GM20000 (cell line): ENCODE measurements at regions not wholly inside any gene's neighbourhood (a gene's known extent, or its start where the extent isn't known, plus 50 kb on each side); places are given as distances from the start of the nearest gene placed in this dataset.

ENCODE experiments used
- DNase-seq: peaks from one replicate; pipeline ENCODE4 v3.0.0; 2012; ENCODE audit warnings: low spot score
- TF ChIP-seq, protein P1 (sequence below): IDR thresholded peaks from 2 replicates; pipeline ENCODE4 v1.5.1; 2012; ENCODE audit warnings: mild to moderate bottlenecking, control low read depth; ENCODE audit errors: extremely low read depth, missing control alignments

- DNase-seq: no peak
- TF ChIP-seq, protein P1, sequence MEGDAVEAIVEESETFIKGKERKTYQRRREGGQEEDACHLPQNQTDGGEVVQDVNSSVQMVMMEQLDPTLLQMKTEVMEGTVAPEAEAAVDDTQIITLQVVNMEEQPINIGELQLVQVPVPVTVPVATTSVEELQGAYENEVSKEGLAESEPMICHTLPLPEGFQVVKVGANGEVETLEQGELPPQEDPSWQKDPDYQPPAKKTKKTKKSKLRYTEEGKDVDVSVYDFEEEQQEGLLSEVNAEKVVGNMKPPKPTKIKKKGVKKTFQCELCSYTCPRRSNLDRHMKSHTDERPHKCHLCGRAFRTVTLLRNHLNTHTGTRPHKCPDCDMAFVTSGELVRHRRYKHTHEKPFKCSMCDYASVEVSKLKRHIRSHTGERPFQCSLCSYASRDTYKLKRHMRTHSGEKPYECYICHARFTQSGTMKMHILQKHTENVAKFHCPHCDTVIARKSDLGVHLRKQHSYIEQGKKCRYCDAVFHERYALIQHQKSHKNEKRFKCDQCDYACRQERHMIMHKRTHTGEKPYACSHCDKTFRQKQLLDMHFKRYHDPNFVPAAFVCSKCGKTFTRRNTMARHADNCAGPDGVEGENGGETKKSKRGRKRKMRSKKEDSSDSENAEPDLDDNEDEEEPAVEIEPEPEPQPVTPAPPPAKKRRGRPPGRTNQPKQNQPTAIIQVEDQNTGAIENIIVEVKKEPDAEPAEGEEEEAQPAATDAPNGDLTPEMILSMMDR: no peak
Observed at GRCh38 chr9:109875495-109876129, 95.6 kb downstream of the PALM2AKAP2 start.

DNA sequence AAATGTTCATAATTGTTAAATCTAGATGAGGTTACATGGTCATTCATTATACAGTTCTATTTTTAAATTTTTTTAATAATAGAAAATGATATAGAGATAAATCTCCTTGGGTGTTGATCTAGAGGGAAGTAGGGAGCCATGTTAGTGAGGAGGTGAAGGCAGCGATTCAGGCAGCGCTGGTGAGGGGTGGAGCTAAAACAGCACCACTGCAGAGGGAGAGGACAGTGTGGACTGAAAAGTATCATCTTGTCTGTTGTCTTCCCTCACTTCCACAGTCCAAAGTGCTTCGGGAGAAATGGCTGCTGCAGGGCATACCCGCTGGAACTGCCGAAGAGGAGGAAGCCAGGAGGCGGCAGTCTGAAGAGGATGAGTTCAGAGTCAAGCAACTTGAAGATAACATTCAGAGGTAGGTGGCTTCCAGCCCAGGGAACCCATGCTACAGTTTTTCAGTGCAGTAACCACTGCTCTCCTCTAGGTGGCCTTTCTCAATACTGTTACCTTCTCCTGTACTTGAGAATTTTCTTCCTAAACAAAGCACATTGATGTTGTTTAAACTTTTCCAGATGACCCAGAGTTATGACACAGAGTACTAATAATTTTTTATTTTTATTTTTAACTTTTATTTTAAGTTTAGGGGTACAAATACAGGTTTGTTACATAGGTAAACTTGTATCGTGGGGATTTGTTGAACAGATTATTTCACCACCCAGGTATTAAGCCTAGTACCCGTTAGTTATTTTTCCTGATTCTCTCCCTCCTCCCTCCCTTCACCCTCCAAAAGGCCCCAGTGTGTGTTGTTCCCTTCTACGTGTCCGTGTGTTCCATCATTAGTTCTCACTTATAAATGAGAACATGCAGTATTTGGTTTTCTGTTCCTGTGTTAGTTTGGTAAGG is 100.5 kb downstream of the PALM2AKAP2 start:
- DNase-seq: peak; percentile 49

GRCh38 chr9:109883623-109884022 is 103.6 kb downstream of the PALM2AKAP2 start:
- no peak for DNase-seq
- TF ChIP-seq, protein P1: no peak

More for the DNA sequence above, 100.5 kb downstream of the PALM2AKAP2 start:
- TF ChIP-seq, protein P1: peak; percentile 47

DNA sequence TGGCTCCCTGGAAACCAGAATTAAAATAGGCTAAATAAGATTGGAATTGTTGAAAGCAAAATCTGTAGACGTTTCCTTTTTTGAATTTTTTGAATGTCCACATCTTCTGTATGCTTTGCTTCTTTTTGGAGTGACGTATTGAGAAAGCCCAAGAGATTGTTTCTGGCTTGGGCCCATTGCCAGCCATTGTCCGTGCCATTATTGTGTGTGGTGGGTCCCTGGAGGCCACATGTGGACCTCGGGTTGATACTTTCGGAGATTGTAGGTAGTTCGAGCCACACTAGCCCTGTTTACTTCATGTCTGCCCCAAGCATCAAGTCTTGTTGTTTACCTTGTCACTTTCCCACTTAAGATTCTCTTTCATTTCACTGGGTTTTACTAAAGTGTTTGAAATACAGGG is 106.0 kb downstream of the PALM2AKAP2 start:
- DNase-seq: no peak
- TF ChIP-seq, protein P1: no peak

GRCh38 chr9:109886617-109887016 is 106.6 kb downstream of the PALM2AKAP2 start:
- no peak for DNase-seq
- TF ChIP-seq, protein P1: no peak

- TF ChIP-seq, protein P1: no peak
- DNase-seq: no peak
Observed at GRCh38 chr9:109887079-109887478, 107.1 kb downstream of the PALM2AKAP2 start.

DNA sequence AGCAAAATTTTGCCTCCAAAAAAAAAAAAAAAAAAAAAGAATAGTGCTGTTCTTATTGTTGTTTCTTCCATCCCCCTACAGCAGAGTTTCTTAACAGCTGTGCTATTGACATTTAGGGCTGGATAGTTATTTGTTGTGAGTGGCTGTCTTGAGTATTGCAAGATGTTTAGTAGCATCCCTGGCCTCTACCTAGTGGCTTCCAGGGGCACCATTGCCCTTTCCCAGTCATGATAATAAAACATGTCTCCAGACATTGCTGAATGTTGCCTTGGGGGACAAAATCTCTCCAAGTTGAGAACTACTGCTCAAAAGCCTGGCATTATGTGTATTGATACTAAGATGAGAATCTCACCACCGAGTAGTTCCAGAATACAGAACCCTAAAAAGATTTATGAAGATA is 108.7 kb downstream of the PALM2AKAP2 start:
- TF ChIP-seq, protein P1: no peak
- no peak for DNase-seq
